ENCODE measurements at regions not wholly inside any gene's neighbourhood (a gene's known extent, or its start where the extent isn't known, plus 50 kb on each side); places are given as distances from the start of the nearest gene placed in this dataset.

- intact Hi-C loops (cut with DNase I): no loop called here
- ATAC-seq: no peak
- DNase-seq (ENCODE audit: missing footprints): no peak
These were observed 185.7 kb downstream of the TEX29 start for GRCh38 chr13:111506125-111506524.

GRCh38 chr13:111506621-111507020 lies 186.2 kb downstream of the TEX29 start:
- ATAC-seq: no peak
- DNase-seq (ENCODE audit: missing footprints): no peak
- intact Hi-C loops (cut with DNase I): no loop called here

- DNase-seq (ENCODE audit: missing footprints) (no peak), ATAC-seq (no peak)
- intact Hi-C loops (cut with DNase I): no loop called here
These were observed 187.9 kb downstream of the TEX29 start for GRCh38 chr13:111508164-111508870.

DNA sequence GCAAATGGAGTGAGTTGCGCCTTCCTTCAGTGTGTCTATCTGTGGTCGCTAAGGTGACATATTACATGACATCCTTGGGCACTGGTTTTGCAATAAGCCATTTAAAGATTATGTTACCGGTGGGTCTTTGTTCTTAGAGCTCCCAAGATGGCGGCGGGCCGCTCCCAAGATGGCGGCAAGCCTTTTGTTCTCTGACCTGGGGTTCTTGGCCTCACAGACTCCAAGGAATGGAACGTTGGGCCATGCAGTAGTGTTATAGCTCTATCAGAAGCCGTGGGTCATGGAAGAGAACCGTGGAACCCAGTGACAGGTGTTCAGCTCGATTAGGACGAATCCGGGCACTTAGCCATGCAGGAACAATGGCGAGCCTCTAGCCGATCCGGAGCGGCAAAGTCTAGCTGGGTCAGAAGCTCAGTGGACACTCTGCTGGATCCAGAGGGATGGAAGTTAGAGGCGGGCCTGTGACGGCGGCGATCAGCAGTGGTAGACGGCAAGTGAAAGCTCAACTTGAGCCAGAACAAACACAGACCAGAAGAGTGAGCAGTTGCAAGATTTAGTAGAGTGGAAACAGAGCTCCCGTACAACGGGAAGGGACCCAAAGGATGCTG lies 188.6 kb downstream of the TEX29 start:
- ATAC-seq: no peak
- intact Hi-C loops (cut with DNase I): no loop called here

GRCh38 chr13:111510502-111511218 lies 190.2 kb downstream of the TEX29 start:
- ATAC-seq: no peak
- DNase-seq (ENCODE audit: missing footprints): no peak
- intact Hi-C loops (cut with DNase I): no loop called here

More for the DNA sequence above, 188.6 kb downstream of the TEX29 start:
- DNase-seq (ENCODE audit: missing footprints): no peak

GRCh38 chr13:111511219-111511732 lies 190.8 kb downstream of the TEX29 start:
- ATAC-seq (no peak), DNase-seq (ENCODE audit: missing footprints) (no peak)
- intact Hi-C loops (cut with DNase I): no loop called here

DNA sequence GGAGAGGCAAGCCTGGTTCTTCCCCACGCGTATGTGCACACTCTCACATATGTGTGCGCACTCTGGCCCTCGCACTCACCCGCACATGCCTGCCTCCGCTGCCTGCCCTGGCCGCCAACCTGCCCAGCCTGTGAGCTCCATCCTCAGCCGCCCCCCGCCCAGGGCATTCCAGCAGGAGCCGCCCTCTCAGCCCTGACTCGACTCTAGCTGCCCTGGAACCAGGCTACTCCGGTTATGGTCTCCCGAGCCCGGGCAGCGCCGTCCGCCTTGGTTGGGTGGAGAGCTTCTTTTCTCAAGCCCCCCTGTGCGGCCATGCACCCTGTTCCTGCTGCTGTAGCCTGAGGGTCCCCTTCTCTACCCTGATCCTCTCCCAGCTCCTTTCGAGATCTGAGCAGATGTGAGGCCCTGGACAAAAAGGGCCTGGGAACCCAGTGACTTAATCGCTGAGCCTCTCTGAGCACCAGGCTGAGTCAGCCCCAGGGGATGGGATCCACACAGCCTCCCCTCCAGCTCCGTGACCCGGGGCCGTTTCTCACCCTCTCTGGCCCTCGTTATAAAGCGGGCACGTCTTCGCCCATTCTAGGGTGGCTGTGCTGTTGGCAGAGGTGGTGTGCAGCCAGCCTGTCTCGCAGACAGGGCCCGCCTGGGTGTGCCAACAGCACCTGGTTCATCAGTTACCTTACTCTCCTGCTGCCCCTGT lies 191.5 kb downstream of the TEX29 start:
- ATAC-seq (no peak), DNase-seq (ENCODE audit: missing footprints) (no peak)
- intact Hi-C loops (cut with DNase I): no loop called here

DNA sequence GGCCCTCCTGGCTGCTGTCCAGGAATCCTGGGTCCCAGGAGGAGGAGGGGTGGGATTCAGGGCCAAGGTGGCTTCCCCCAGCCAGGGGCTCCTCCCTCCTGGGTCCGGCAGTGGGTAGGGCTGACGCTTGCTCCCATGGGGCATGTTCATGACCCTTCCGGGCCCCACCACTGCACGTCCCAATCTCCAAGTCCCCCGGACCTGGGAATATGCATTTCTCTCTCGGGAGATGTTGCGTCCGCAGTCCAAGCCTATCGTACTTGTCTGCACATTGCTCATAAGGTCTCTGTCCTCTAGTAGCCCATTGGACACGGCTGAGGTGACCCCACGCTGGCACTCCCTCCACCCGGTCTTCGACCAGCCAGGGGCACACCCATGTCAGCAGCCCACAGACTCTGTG lies 192.3 kb downstream of the TEX29 start:
- intact Hi-C loops (cut with DNase I): no loop called here
- no peak for ATAC-seq
- no peak for DNase-seq (ENCODE audit: missing footprints)

DNA sequence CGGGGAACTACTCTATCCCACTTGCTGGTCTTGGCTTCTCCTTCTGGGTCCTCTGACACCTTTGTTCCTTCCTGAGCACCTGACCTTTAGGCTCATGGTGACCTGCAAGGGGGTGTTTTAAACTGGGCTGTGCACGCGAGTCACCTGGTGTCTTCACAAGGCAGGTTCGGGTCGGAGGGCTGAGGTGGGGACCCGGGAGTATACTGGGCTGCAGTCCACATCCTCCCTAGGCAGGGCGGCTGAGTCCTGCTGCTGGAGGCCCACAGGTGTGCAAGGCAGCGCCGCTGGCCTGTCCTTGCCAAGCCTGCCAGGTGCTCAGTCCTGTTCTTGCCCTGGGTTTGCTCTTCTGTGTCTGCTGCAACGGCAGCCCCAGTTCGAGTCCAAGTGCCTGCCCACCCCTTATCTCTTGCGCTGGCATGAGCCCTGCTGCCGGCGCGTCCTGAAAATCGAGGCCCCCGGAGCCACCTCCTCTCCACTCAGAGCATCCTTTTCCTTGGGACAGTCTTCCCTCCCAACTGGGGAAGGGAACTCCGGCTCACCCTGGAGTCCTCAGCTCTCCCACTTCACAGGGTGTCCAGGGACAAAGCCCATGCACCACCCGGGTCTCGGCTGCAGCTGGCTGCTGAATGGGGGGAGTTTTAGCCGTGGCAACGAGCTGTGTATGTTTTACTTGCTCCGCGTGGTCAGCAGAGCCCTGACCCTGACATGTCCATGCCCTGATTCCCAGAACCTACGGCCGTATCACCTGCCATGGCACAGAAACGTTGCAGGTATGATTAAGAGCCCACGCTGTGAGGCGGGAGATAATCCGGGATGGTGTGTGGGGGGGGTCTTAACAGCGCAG lies 193.5 kb downstream of the TEX29 start:
- ATAC-seq: no peak
- intact Hi-C loops (cut with DNase I): no loop called here

DNA sequence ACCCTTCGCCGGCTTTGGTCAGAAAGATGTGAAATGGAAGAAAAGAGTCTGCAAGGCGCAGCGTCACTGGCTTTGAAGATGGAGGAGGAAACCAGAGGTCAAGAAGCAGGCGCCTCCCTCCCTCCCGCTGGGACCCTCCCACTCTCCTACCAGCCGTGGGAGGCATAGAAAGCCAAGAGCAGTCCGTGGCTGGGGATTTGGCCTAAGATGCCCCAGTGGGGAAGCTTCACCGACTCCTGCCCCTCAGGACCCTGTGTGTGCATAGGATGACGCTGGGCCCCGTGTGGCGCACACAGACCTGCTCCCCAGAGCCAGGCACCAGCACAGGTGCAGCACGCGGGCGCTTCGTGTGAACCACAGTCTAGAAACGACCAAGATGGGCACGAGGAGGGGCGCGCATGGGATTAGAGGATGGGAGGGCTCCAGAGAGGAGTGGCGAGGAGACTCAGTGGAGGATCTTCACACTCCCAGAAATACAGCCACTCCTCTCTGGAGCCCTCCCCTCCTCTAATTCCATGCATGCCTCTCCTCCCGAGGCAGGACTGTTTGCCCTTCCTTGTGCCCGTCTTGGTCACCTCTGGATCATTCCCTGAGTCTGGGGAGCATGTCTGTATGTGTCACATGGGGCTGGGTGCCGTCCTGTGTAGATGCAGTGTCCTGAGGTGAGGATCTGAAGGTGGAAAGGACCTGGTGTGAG lies 194.3 kb downstream of the TEX29 start:
- intact Hi-C loops (cut with DNase I): no loop called here
- ATAC-seq: no peak
- DNase-seq (ENCODE audit: missing footprints): no peak

More for the DNA sequence above, 193.5 kb downstream of the TEX29 start:
- DNase-seq (ENCODE audit: missing footprints): no peak

GRCh38 chr13:111515307-111515617 lies 194.8 kb downstream of the TEX29 start:
- intact Hi-C loops (cut with DNase I): no loop called here
- DNase-seq (ENCODE audit: missing footprints) (no peak), ATAC-seq (no peak)

- ATAC-seq: no peak
- intact Hi-C loops (cut with DNase I): no loop called here
- no peak for DNase-seq (ENCODE audit: missing footprints)
These were observed 195.2 kb downstream of the TEX29 start for GRCh38 chr13:111515635-111516034.

GRCh38 chr13:111516712-111517640 lies 196.5 kb downstream of the TEX29 start:
- ATAC-seq (no peak), DNase-seq (ENCODE audit: missing footprints) (no peak)
- intact Hi-C loops (cut with DNase I): no loop called here

DNA sequence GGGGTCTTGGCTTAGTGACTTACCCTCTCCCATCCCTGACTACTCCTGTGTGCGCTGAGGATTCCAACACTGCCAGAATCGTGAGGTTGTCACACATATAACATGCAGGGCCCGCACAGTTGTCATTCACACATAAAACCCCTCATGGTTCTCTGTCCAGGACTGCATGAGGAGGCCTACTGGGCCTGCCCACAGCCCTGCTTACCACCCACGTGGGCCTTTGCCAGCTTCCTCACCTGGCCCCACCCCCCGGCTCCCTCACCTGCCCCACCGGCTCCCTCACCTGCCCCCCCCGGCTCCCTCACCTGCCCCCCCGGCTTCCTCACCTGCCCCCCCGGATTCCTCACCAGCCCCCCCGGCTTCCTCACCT lies 197.2 kb downstream of the TEX29 start:
- DNase-seq (ENCODE audit: missing footprints) (no peak), ATAC-seq (no peak)
- intact Hi-C loops (cut with DNase I): no loop called here

- no peak for ATAC-seq
- DNase-seq (ENCODE audit: missing footprints): no peak
- intact Hi-C loops (cut with DNase I): no loop called here
These were observed 197.8 kb downstream of the TEX29 start for GRCh38 chr13:111518161-111518792.

GRCh38 chr13:111519041-111519440 lies 198.6 kb downstream of the TEX29 start:
- intact Hi-C loops (cut with DNase I): no loop called here
- ATAC-seq: no peak
- no peak for DNase-seq (ENCODE audit: missing footprints)
